Endothelial cell of umbilical vein (primary cell): ENCODE measurements at regions not wholly inside any gene's neighbourhood (a gene's known extent, or its start where the extent isn't known, plus 50 kb on each side); places are given as distances from the start of the nearest gene placed in this dataset.
A peak's percentile ranks its signal among the peaks of the same experiment; 100 is the strongest.

Experiments
- BruUV-seq: library from RNA; stranded (reverse); fragments of 400-500 nt; replicated peaks from 2 replicates; lab custom pipeline; 2021; lab: Mats Ljungman, UMichigan
- CTCF ChIA-PET: fragments of 300-600, 350-600 bp; sonication (Branson Sonifier 250); formaldehyde crosslinking; loops from one replicate; lab custom pipeline; 2021; ENCODE audit warnings: antibody characterized with exemption, inconsistent platforms; lab: Charles Lee
- POLR2A ChIA-PET: fragments of 300-600, 350-600 bp; sonication (Branson Sonifier 250); formaldehyde crosslinking; loops from one replicate; lab custom pipeline; 2021; ENCODE audit warnings: antibody characterized with exemption, inconsistent platforms; lab: Charles Lee
- DNase-seq: peaks from one replicate; pipeline ENCODE4 v3.0.0-alpha.2; 2011; ENCODE audit warnings: low read depth, low spot score
- FAIRE-seq: peaks from 2 replicates; lab custom pipeline; 2011; peaks lifted over from hg19 to GRCh38; lab: Jason Lieb, UNC
- H2AFZ ChIP-seq: 2 replicates; pipeline ENCODE4 v1.6.0; 2012; ENCODE audit warnings: low read depth, low read length, control low read depth, inconsistent platforms
- H3K27ac ChIP-seq: 2 replicates; pipeline ENCODE4 v1.5.1; 2011; ENCODE audit warnings: low read depth, mild to moderate bottlenecking, control low read depth, low read length, moderate library complexity; ENCODE audit not compliant: insufficient read depth
- H3K27me3 ChIP-seq, 2 experiments: 2 replicates each; pipeline versions ENCODE4 v1.6.0 to v1.6.1; 2011; ENCODE audit warnings: low read length in 2 of 2, mixed read lengths in 1 of 2; ENCODE audit not compliant: control insufficient read depth in 2 of 2, insufficient read depth in 2 of 2
- H3K36me3 ChIP-seq, 2 experiments: 2 replicates in 1 of 2; 3 replicates in 1 of 2; pipeline ENCODE4 v1.5.1; 2011; ENCODE audit warnings: low read length in 2 of 2, mild to moderate bottlenecking in 1 of 2, moderate library complexity in 1 of 2; ENCODE audit not compliant: control insufficient read depth in 2 of 2, insufficient read depth in 2 of 2; ENCODE audit errors: extremely low read depth in 1 of 2
- H3K4me1 ChIP-seq: 3 replicates; pipeline ENCODE4 v1.5.1; 2011; ENCODE audit warnings: mild to moderate bottlenecking, low read length; ENCODE audit not compliant: control insufficient read depth, insufficient read depth; ENCODE audit errors: extremely low read depth
- H3K4me2 ChIP-seq: 2 replicates; pipeline ENCODE4 v1.6.1; 2011; ENCODE audit warnings: low read length, control low read depth, mixed read lengths; ENCODE audit not compliant: insufficient read depth
- H3K4me3 ChIP-seq, 3 experiments: fragments of 200-600 bp in 1 of 3; sonication (generic), shearing (Covaris generic) in 1 of 3; replicated peaks in 1 of 3; 2 replicates each; pipeline ENCODE4 v1.5.1; 2011 to 2016; ENCODE audit warnings: control low read depth in 3 of 3, low read length in 3 of 3, mild to moderate bottlenecking in 2 of 3, inconsistent platforms in 1 of 3, low read depth in 1 of 3, moderate library complexity in 1 of 3; ENCODE audit not compliant: insufficient read depth in 1 of 3
- H3K79me2 ChIP-seq: 2 replicates; pipeline ENCODE4 v1.6.0; 2012; ENCODE audit warnings: low read length, inconsistent platforms; ENCODE audit not compliant: control insufficient read depth, insufficient read depth
- H3K9ac ChIP-seq: replicated peaks from 2 replicates; pipeline ENCODE3; 2011; ENCODE audit warnings: low read length, control low read depth; ENCODE audit not compliant: insufficient read depth; ENCODE audit errors: extremely low read depth
- H3K9me1 ChIP-seq: replicated peaks from 3 replicates; pipeline ENCODE4 v1.6.0; 2011; ENCODE audit warnings: mild to moderate bottlenecking, low read length; ENCODE audit not compliant: control insufficient read depth, insufficient read depth; ENCODE audit errors: extremely low read depth
- H3K9me3 ChIP-seq: replicated peaks from 2 replicates; pipeline ENCODE4 v1.5.1; 2012; ENCODE audit warnings: low read length, inconsistent platforms; ENCODE audit not compliant: control insufficient read depth, insufficient read depth
- H4K20me1 ChIP-seq: replicated peaks from 2 replicates; pipeline ENCODE3; 2011; ENCODE audit warnings: mild to moderate bottlenecking, low read length; ENCODE audit not compliant: control insufficient read depth, insufficient read depth; ENCODE audit errors: extremely low read depth
- EZH2 ChIP-seq: IDR thresholded peaks from 2 replicates; pipeline ENCODE4 v1.6.1; 2012; ENCODE audit warnings: borderline replicate concordance, low read depth, mild to moderate bottlenecking, moderate library complexity, low read length, inconsistent platforms; ENCODE audit not compliant: severe bottlenecking
- FOS ChIP-seq: IDR thresholded peaks from 2 replicates; pipeline ENCODE4 v1.6.1; 2011; ENCODE audit warnings: mild to moderate bottlenecking, low read length, moderate library complexity, borderline replicate concordance; ENCODE audit not compliant: insufficient read depth
- GATA2 ChIP-seq: IDR thresholded peaks from 2 replicates; pipeline ENCODE4 v1.7.0; 2011; ENCODE audit warnings: low read depth, mild to moderate bottlenecking, moderate library complexity, mixed read lengths, low read length; ENCODE audit not compliant: insufficient read length, insufficient read depth
- JUN ChIP-seq: IDR thresholded peaks from 2 replicates; pipeline ENCODE4 v1.6.1; 2011; ENCODE audit warnings: borderline replicate concordance, low read depth; ENCODE audit not compliant: insufficient read length, insufficient read depth
- MAX ChIP-seq: IDR thresholded peaks from 2 replicates; pipeline ENCODE4 v1.6.1; 2011; ENCODE audit not compliant: insufficient read depth, insufficient read length
- MYC ChIP-seq: IDR thresholded peaks from one replicate; pipeline ENCODE4 v1.6.1; 2011; ENCODE audit warnings: mild to moderate bottlenecking, low read depth, low read length
- POLR2A ChIP-seq: IDR thresholded peaks from 2 replicates; pipeline ENCODE4 v1.6.1; 2012; ENCODE audit warnings: low read depth, mild to moderate bottlenecking, control low read depth, low read length
- POLR2AphosphoS5 ChIP-seq: IDR thresholded peaks from 2 replicates; pipeline ENCODE4 v1.6.1; 2012; ENCODE audit warnings: low read depth, mild to moderate bottlenecking, control low read depth, low read length, moderate library complexity; ENCODE audit not compliant: insufficient read depth
- dilution Hi-C: fragments of 300-500 bp; cut with MboI; formaldehyde crosslinking; loops from one replicate; pipeline ENCODE4 v1.15.0; 2019; ENCODE audit warnings: low sequenced_read_pairs; ENCODE audit not compliant: extremely low pct_ligation_motif_present
- intact Hi-C: fragments of 100-400 bp; cut with micrococcal nuclease; formaldehyde crosslinking; loops from one replicate; pipeline ENCODE4 v1.10.0; 2022
- TF ChIP-seq, protein P1 (sequence below), 2 donors: IDR thresholded peaks; 1 replicate in 1 of 2; 2 replicates in 1 of 2; pipeline ENCODE4 v1.5.1; 2011; ENCODE audit warnings: low read length in 2 of 2, mild to moderate bottlenecking in 2 of 2, moderate library complexity in 2 of 2, control low read depth in 1 of 2, inconsistent platforms in 1 of 2, low read depth in 1 of 2; ENCODE audit not compliant: insufficient read depth in 1 of 2; ENCODE audit errors: extremely low read depth in 1 of 2

GRCh38 chr1:70714149-70714548 is 303.1 kb downstream of the CTH start:
- no peaks in the 10 kb centered on the region for H3K9me1 ChIP-seq
- no peaks in the 10 kb centered on the region for H4K20me1 ChIP-seq
- no peaks in the 10 kb centered on the region for H3K79me2 ChIP-seq
- BruUV-seq: no TSS peak
- H3K4me1 ChIP-seq: no peaks in the 10 kb centered on the region
- no peaks in the 10 kb centered on the region for H3K9me3 ChIP-seq
- ChIA-PET POLR2A (no interaction called here), CTCF (no interaction called here)
- H3K27me3 ChIP-seq: no peaks in the 10 kb centered on the region
- no peak overlapping the region for H3K4me2 ChIP-seq
- DNase-seq (peak; percentile 1), FAIRE-seq (no peak)
- no peak overlapping the region for H3K27ac ChIP-seq
- no peak overlapping the region for H3K9ac ChIP-seq
- intact Hi-C loops: no loop called here
- dilution Hi-C loops: no loop called here
- H2AFZ ChIP-seq: no peak overlapping the region
- TF ChIP-seq, protein P1, sequence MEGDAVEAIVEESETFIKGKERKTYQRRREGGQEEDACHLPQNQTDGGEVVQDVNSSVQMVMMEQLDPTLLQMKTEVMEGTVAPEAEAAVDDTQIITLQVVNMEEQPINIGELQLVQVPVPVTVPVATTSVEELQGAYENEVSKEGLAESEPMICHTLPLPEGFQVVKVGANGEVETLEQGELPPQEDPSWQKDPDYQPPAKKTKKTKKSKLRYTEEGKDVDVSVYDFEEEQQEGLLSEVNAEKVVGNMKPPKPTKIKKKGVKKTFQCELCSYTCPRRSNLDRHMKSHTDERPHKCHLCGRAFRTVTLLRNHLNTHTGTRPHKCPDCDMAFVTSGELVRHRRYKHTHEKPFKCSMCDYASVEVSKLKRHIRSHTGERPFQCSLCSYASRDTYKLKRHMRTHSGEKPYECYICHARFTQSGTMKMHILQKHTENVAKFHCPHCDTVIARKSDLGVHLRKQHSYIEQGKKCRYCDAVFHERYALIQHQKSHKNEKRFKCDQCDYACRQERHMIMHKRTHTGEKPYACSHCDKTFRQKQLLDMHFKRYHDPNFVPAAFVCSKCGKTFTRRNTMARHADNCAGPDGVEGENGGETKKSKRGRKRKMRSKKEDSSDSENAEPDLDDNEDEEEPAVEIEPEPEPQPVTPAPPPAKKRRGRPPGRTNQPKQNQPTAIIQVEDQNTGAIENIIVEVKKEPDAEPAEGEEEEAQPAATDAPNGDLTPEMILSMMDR (IDR thresholded peaks at IDR 0.05; ENCODE audit: extremely low read depth in 1 of 2, insufficient read depth in 1 of 2, low read depth in 1 of 2, low read length in 2 of 2): no peak
- no peak for TF ChIP-seq POLR2AphosphoS5
- no peak for TF ChIP-seq MAX
- TF ChIP-seq MYC: no peak
- TF ChIP-seq POLR2A: no peak
- TF ChIP-seq GATA2: no peak
- TF ChIP-seq FOS: no peak
- no peak for TF ChIP-seq JUN
- TF ChIP-seq EZH2: no peak
- H3K4me3 ChIP-seq: no peak overlapping the region
- no peaks in the 10 kb centered on the region for H3K36me3 ChIP-seq
